Osteoblast (primary cell): ENCODE measurements at regions not wholly inside any gene's neighbourhood (a gene's known extent, or its start where the extent isn't known, plus 50 kb on each side); places are given as distances from the start of the nearest gene placed in this dataset.
A peak's percentile ranks its signal among the peaks of the same experiment; 100 is the strongest.

Source experiments
- DNase-seq: peaks from one replicate; pipeline ENCODE4 v3.0.0; 2011; ENCODE audit warnings: low spot score, mixed read lengths; ENCODE audit not compliant: insufficient read length; ENCODE audit errors: missing footprints
- H2AFZ ChIP-seq: 2 replicates; pipeline ENCODE4 v1.6.0; 2011; ENCODE audit warnings: mild to moderate bottlenecking, low read length
- H3K27ac ChIP-seq: 2 replicates; pipeline ENCODE4 v1.5.1; 2011; ENCODE audit warnings: mild to moderate bottlenecking, low read depth, low read length, moderate library complexity
- H3K27me3 ChIP-seq: 2 replicates; pipeline ENCODE4 v1.6.0; 2012; ENCODE audit warnings: mild to moderate bottlenecking, control low read depth, inconsistent platforms, low read length, moderate library complexity; ENCODE audit not compliant: insufficient read depth
- H3K36me3 ChIP-seq: 2 replicates; pipeline ENCODE4 v1.5.1; 2011; ENCODE audit warnings: mild to moderate bottlenecking, low read length, control low read depth, moderate library complexity; ENCODE audit not compliant: insufficient read depth
- H3K4me1 ChIP-seq: 2 replicates; pipeline ENCODE4 v1.5.1; 2011; ENCODE audit warnings: mild to moderate bottlenecking, low read length, control low read depth, moderate library complexity; ENCODE audit not compliant: insufficient read depth
- H3K4me2 ChIP-seq: 2 replicates; pipeline ENCODE4 v1.6.0; 2011; ENCODE audit warnings: mild to moderate bottlenecking, low read length; ENCODE audit not compliant: insufficient read depth
- H3K4me3 ChIP-seq: fragments of 200-600 bp; sonication (generic); 3 replicates; pipeline ENCODE4 v1.5.1; 2012; ENCODE audit warnings: mild to moderate bottlenecking, low read length, inconsistent platforms; ENCODE audit not compliant: insufficient read depth
- H3K79me2 ChIP-seq: 2 replicates; pipeline ENCODE4 v1.6.0; 2012; ENCODE audit warnings: mild to moderate bottlenecking, low read length, control low read depth, inconsistent platforms; ENCODE audit not compliant: insufficient read depth
- H3K9me3 ChIP-seq: 2 replicates; pipeline ENCODE4 v1.5.1; 2011; ENCODE audit warnings: low read depth, low read length, control low read depth
- H4K20me1 ChIP-seq: 2 replicates; pipeline ENCODE4 v1.6.0; 2012; ENCODE audit warnings: mild to moderate bottlenecking, low read length, control low read depth; ENCODE audit not compliant: insufficient read depth
- CTCF ChIP-seq: IDR thresholded peaks from 2 replicates; pipeline ENCODE4 v1.5.1; 2011; ENCODE audit warnings: mild to moderate bottlenecking, low read depth, low read length, moderate library complexity; ENCODE audit errors: extremely low read depth

GRCh38 chr7:17176371-17177032 is 122.0 kb upstream of the AHR start:
- H3K27me3 ChIP-seq, result no peaks in the 10 kb centered on the region
- no peak for DNase-seq
- H3K79me2 ChIP-seq, result no peaks in the 10 kb centered on the region
- no peak for TF ChIP-seq CTCF
- H3K4me2 ChIP-seq, result no peak overlapping the region
- H4K20me1 ChIP-seq, result no peaks in the 10 kb centered on the region
- no peaks in the 10 kb centered on the region for H3K9me3 ChIP-seq
- H3K27ac ChIP-seq, result no peak overlapping the region
- H3K4me1 ChIP-seq, result no peaks in the 10 kb centered on the region
- no peak overlapping the region for H2AFZ ChIP-seq
- H3K36me3 ChIP-seq, result no peaks in the 10 kb centered on the region
- H3K4me3 ChIP-seq, result no peak overlapping the region

GRCh38 chr7:17178545-17178944 is 119.9 kb upstream of the AHR start:
- Histone ChIP-seq H4K20me1 (no peaks in the 10 kb centered on the region), H3K4me2 (no peak overlapping the region), H3K9me3 (no peaks in the 10 kb centered on the region), H2AFZ (peak overlapping the region; percentile 18), H3K79me2 (no peaks in the 10 kb centered on the region), H3K27ac (no peak overlapping the region), H3K36me3 (no peaks in the 10 kb centered on the region), H3K4me3 (no peak overlapping the region), H3K4me1 (no peaks in the 10 kb centered on the region), H3K27me3 (no peaks in the 10 kb centered on the region)
- TF ChIP-seq CTCF, result no peak
- DNase-seq, result no peak

GRCh38 chr7:17181482-17181881 is 117.0 kb upstream of the AHR start:
- no peak overlapping the region for H2AFZ ChIP-seq
- H3K4me2 ChIP-seq, result no peak overlapping the region
- no peak for TF ChIP-seq CTCF
- no peaks in the 10 kb centered on the region for H3K36me3 ChIP-seq
- no peaks in the 10 kb centered on the region for H4K20me1 ChIP-seq
- DNase-seq, result no peak
- H3K27ac ChIP-seq, result no peak overlapping the region
- no peaks in the 10 kb centered on the region for H3K9me3 ChIP-seq
- H3K79me2 ChIP-seq, result no peaks in the 10 kb centered on the region
- H3K27me3 ChIP-seq, result no peaks in the 10 kb centered on the region
- no peak overlapping the region for H3K4me3 ChIP-seq
- H3K4me1 ChIP-seq, result peaks cover 15% of the 10 kb centered on the region

DNA sequence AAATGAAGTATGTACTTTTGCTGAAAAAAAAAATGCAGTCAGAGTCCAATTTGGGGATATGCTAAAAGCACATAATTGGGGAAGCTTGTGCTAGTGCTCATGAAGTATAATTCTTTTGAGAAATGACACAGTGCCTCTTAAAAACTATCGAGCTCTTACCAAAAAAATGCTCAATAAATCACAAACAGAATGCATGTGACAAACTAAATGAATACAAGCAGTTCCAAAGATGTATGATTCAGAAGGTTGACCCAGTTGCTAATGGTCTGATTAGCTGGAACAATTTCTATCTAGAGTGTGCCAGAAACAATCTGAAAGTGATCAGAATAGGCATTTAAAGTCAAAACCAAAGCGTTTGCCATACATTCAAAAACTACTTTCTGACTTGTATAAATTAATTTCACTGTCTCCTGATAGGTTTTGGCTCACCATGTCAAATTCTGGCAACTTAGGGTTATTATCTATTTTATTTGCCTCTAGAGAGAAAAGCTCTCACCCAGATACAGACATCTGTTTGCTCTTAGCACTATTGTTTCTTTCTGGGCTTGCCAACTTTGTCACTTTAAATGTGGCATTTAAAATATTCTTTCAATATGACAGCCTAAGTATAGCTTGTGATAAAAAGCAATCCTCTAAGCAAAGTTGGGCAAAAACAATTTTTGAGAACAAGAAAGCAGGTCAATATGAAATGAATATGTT is 114.7 kb upstream of the AHR start:
- Histone ChIP-seq H3K27me3 (no peaks in the 10 kb centered on the region), H3K4me1 (peaks cover 15% of the 10 kb centered on the region), H4K20me1 (no peaks in the 10 kb centered on the region), H3K9me3 (no peaks in the 10 kb centered on the region), H3K4me2 (no peak overlapping the region), H3K36me3 (no peaks in the 10 kb centered on the region), H3K79me2 (no peaks in the 10 kb centered on the region), H2AFZ (no peak overlapping the region), H3K27ac (no peak overlapping the region), H3K4me3 (no peak overlapping the region)
- TF ChIP-seq CTCF, result no peak
- no peak for DNase-seq
